Sciatic nerve (tissue), 2 donors: ENCODE measurements at regions not wholly inside any gene's neighbourhood (a gene's known extent, or its start where the extent isn't known, plus 50 kb on each side); places are given as distances from the start of the nearest gene placed in this dataset.
"Not testable (repeated sequence)": the region's sequence is repeated elsewhere in the genome, so short reads cannot be mapped to it uniquely, and the experiment has no call there.

ENCODE experiments used
- ATAC-seq: fragments of 200-7000 bp; cut with Tn5 transposase; one replicate; pipeline ENCODE4 v1.9.1; 2020; ENCODE audit warnings: mild to moderate bottlenecking, moderate library complexity
- DNase-seq: peaks from one replicate; pipeline ENCODE4 v3.0.0-alpha.2; 2020; ENCODE audit warnings: low spot score
- intact Hi-C: fragments of 100-400 bp; cut with DNase I; formaldehyde crosslinking; loops from one replicate; pipeline ENCODE4 v1.14.2; 2022
- donor health status: DM: no; HTN: no; CAD: no.
- donor health status: DM: no; HTN: no; CAD: no.

GRCh38 chr21:27026501-27026900, 59.6 kb upstream of the ADAMTS5 start:
- intact Hi-C loops: no loop called here
- DNase-seq (no peak), ATAC-seq (no peak)

- ATAC-seq, intact Hi-C loops, DNase-seq: not testable (repeated sequence)
Observed at GRCh38 chr21:27025708-27026107, 58.8 kb upstream of the ADAMTS5 start.

GRCh38 chr21:27024971-27025370, 58.1 kb upstream of the ADAMTS5 start:
- ATAC-seq: no peak
- intact Hi-C loops: no loop called here
- DNase-seq: no peak

GRCh38 chr21:27024301-27024700, 57.4 kb upstream of the ADAMTS5 start:
- ATAC-seq (no peak), DNase-seq (no peak)
- intact Hi-C loops: no loop called here

GRCh38 chr21:27023186-27023585, 56.3 kb upstream of the ADAMTS5 start:
- ATAC-seq (no peak), DNase-seq (no peak)

GRCh38 chr21:27021801-27022200, 54.9 kb upstream of the ADAMTS5 start:
- no peak for DNase-seq
- no peak for ATAC-seq
- intact Hi-C loops: no loop called here

More at GRCh38 chr21:27023186-27023585, 56.3 kb upstream of the ADAMTS5 start:
- intact Hi-C loops: no loop called here

GRCh38 chr21:27021046-27021445, 54.2 kb upstream of the ADAMTS5 start:
- DNase-seq (no peak), ATAC-seq (no peak)
- intact Hi-C loops: no loop called here

GRCh38 chr21:27017246-27017645, 50.4 kb upstream of the ADAMTS5 start:
- no peak for ATAC-seq
- intact Hi-C loops: no loop called here
- no peak for DNase-seq
